ENCODE measurements at regions not wholly inside any gene's neighbourhood (a gene's known extent, or its start where the extent isn't known, plus 50 kb on each side); places are given as distances from the start of the nearest gene placed in this dataset.

DNA sequence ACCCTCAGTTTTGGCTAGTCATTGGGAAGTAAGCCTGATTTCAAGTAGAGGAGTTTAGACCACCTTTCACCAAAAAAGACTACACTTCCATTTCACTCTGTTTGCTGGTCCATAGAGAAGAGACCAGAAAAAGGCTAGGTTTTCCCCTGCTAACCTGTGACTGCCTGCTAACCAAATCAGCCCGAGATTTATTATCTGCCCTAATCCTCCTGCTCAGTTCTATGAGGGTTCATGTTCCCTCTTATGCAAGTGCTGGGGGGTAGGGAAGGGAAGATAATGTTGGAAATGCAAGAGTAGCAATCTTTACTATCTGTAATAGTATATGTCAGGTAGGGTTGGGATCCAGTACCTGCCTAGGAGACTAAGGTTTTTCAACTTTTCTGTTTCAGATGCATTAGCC lies 51.6 kb upstream of the CCNG1 start:
- TF ChIP-seq, protein P1, sequence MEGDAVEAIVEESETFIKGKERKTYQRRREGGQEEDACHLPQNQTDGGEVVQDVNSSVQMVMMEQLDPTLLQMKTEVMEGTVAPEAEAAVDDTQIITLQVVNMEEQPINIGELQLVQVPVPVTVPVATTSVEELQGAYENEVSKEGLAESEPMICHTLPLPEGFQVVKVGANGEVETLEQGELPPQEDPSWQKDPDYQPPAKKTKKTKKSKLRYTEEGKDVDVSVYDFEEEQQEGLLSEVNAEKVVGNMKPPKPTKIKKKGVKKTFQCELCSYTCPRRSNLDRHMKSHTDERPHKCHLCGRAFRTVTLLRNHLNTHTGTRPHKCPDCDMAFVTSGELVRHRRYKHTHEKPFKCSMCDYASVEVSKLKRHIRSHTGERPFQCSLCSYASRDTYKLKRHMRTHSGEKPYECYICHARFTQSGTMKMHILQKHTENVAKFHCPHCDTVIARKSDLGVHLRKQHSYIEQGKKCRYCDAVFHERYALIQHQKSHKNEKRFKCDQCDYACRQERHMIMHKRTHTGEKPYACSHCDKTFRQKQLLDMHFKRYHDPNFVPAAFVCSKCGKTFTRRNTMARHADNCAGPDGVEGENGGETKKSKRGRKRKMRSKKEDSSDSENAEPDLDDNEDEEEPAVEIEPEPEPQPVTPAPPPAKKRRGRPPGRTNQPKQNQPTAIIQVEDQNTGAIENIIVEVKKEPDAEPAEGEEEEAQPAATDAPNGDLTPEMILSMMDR (IDR thresholded peaks at IDR 0.05; ENCODE audit: insufficient read depth, low read length, severe bottlenecking), result no peak
- FAIRE-seq, result no peak
- Histone ChIP-seq H3K36me3 (ENCODE audit: control insufficient read depth, insufficient read depth, low read length) (no peaks in the 10 kb centered on the region), H3K27me3 (ENCODE audit: control insufficient read depth, insufficient read depth, low read length) (no peaks in the 10 kb centered on the region), H3K4me3 (ENCODE audit: low read depth, low read length) (no peak overlapping the region)
- DNase-seq (ENCODE audit: low read depth), result no peak

DNA sequence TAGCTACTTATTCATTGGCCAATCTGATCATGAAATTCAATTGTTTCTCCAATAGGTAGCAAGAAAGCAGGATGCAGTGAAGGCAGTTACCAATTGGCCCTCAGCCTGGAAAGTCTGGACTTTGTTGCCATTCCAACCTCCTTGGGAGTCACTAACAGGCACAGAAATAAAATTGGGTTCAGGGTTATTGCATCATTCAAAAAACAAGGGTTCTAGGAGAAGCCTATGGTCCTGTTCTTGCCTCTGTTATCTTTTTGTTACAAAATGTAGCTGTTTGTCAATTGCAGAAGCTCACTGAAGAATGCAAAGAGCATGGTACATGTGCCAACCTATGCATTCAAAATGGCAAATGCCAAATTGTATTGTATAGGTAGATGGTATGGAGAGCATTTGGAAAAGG lies 51.0 kb upstream of the CCNG1 start:
- FAIRE-seq (no peak), DNase-seq (ENCODE audit: low read depth) (no peak)
- Histone ChIP-seq H3K36me3 (ENCODE audit: control insufficient read depth, insufficient read depth, low read length) (no peaks in the 10 kb centered on the region), H3K27me3 (ENCODE audit: control insufficient read depth, insufficient read depth, low read length) (no peaks in the 10 kb centered on the region), H3K4me3 (ENCODE audit: low read depth, low read length) (no peak overlapping the region)
- TF ChIP-seq, protein P1 (IDR thresholded peaks at IDR 0.05; ENCODE audit: insufficient read depth, low read length, severe bottlenecking), result no peak

DNA sequence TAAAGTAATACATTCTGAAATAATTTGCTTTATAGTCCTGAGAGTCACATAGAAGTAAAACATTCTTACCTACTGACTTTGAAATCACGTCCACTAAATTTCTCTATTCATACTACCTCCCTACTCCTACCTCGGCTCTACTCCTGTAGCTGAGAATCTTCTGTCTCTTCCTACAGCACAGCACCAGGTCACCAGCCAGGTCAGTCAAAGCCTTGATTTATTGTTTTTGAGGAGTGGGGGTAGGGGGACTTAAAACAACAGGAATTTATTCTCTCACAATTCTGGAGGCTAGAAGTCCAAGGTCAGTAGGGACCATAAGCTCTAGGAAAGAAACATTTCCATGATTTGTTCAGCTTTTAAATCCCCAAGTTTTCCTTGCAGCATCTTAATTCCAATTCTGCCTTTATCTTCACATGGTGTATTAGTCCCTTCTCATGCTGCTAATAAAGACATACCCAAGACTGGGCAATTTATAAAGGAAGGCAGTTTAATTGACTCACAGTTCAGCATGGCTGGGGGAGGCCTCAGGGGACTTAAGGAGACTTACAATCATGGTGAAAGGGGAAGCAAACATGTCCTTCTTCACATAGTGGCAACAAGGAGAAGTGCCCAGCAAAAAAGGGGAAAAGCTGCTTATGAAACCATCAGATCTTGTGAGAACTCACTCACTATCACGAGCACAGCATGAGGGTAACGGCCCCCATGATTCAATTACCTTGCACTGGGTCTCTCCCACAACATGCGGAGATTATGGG lies 49.6 kb upstream of the CCNG1 start:
- peak; percentile 70 for FAIRE-seq
- Histone ChIP-seq H3K27me3 (ENCODE audit: control insufficient read depth, insufficient read depth, low read length) (no peaks in the 10 kb centered on the region), H3K4me3 (ENCODE audit: low read depth, low read length) (no peak overlapping the region)

More for the DNA sequence above, 49.6 kb upstream of the CCNG1 start:
- TF ChIP-seq, protein P1 (IDR thresholded peaks at IDR 0.05; ENCODE audit: insufficient read depth, low read length, severe bottlenecking), result no peak
- H3K36me3 ChIP-seq (ENCODE audit: control insufficient read depth, insufficient read depth, low read length), result no peaks in the 10 kb centered on the region
- no peak for DNase-seq (ENCODE audit: low read depth)
